AG04449 (cell line): ENCODE measurements at regions not wholly inside any gene's neighbourhood (a gene's known extent, or its start where the extent isn't known, plus 50 kb on each side); places are given as distances from the start of the nearest gene placed in this dataset.

Experiments
- CTCF ChIA-PET: fragments of 350-600 bp; formaldehyde crosslinking; extraction: SDS; loops from one replicate; lab custom pipeline; 2021; ENCODE audit warnings: antibody characterized with exemption; lab: Yijun Ruan, JAX
- POLR2A ChIA-PET: fragments of 400-600, 350-600 bp; formaldehyde crosslinking; extraction: SDS; loops from one replicate; lab custom pipeline; 2020; ENCODE audit warnings: antibody characterized with exemption, inconsistent platforms; lab: Yijun Ruan, JAX
- DNase-seq: peaks from one replicate; pipeline ENCODE4 v3.0.0-alpha.2; 2010; ENCODE audit warnings: low read depth, low spot score
- H3K4me3 ChIP-seq: 2 replicates; pipeline ENCODE4 v1.5.1; 2011; ENCODE audit warnings: low read depth, mild to moderate bottlenecking, control low read depth, low read length
- TF ChIP-seq, protein P1 (sequence below): IDR thresholded peaks from one replicate; pipeline ENCODE4 v1.5.1; 2011; ENCODE audit warnings: mild to moderate bottlenecking, moderate library complexity, low read length, control low read depth, inconsistent platforms; ENCODE audit not compliant: insufficient read depth; ENCODE audit errors: missing control alignments

GRCh38 chr1:232292239-232292638 is 337.7 kb downstream of the SIPA1L2 start:
- ChIA-PET POLR2A (no interaction called here), CTCF (no interaction called here)

GRCh38 chr1:232291681-232292080 is 338.3 kb downstream of the SIPA1L2 start:
- H3K4me3 ChIP-seq: no peak overlapping the region
- no peak for DNase-seq
- CTCF ChIA-PET: no interaction called here
- TF ChIP-seq, protein P1, sequence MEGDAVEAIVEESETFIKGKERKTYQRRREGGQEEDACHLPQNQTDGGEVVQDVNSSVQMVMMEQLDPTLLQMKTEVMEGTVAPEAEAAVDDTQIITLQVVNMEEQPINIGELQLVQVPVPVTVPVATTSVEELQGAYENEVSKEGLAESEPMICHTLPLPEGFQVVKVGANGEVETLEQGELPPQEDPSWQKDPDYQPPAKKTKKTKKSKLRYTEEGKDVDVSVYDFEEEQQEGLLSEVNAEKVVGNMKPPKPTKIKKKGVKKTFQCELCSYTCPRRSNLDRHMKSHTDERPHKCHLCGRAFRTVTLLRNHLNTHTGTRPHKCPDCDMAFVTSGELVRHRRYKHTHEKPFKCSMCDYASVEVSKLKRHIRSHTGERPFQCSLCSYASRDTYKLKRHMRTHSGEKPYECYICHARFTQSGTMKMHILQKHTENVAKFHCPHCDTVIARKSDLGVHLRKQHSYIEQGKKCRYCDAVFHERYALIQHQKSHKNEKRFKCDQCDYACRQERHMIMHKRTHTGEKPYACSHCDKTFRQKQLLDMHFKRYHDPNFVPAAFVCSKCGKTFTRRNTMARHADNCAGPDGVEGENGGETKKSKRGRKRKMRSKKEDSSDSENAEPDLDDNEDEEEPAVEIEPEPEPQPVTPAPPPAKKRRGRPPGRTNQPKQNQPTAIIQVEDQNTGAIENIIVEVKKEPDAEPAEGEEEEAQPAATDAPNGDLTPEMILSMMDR: no peak
- POLR2A ChIA-PET: no interaction called here

More at GRCh38 chr1:232292239-232292638, 337.7 kb downstream of the SIPA1L2 start:
- no peak for DNase-seq
- TF ChIP-seq, protein P1: no peak
- no peak overlapping the region for H3K4me3 ChIP-seq

DNA sequence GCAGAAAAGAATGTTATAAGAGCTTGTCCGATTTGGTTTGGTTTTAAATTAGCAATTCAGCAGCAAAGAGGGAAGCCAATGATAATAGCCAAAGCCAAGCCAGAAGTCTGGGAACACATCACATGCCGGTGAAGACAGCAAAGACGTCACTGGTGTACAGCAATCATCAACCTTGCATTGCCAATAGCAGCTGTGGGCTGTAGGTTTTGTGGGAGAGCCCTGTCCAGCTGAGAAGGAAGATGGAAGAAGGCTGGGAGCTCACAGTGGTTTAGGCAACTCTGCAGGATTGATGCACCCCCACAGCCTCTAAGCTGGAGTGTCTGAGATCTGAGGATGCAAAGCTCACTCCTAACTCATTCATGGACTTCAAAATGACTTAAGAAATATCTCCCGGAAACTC is 338.7 kb downstream of the SIPA1L2 start:
- TF ChIP-seq, protein P1: no peak
- H3K4me3 ChIP-seq: no peak overlapping the region
- no peak for DNase-seq
- CTCF ChIA-PET: no interaction called here
- POLR2A ChIA-PET: no interaction called here

DNA sequence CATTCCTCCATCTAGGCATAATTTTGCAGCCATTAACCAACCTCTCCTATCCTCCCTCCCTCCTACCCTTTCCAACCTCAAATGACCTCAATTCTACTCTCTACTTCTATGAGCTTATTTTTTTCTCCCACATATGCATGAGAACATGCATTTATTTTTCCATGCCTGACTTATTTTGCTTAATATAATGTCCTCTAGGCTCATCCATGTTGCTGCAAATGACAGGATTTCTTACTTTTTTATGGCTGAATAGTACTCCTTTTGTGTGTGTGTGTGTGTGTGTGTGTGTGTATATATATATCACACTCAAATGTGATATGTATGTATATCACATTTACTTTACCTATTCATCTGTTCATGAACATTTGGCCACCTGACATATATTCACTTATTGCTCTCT is 339.4 kb downstream of the SIPA1L2 start:
- TF ChIP-seq, protein P1: no peak
- POLR2A ChIA-PET: no interaction called here
- H3K4me3 ChIP-seq: no peak overlapping the region
- DNase-seq: no peak
- CTCF ChIA-PET: no interaction called here

- CTCF ChIA-PET: no interaction called here
- POLR2A ChIA-PET: no interaction called here
These were observed 342.0 kb downstream of the SIPA1L2 start for GRCh38 chr1:232287676-232288569.

DNA sequence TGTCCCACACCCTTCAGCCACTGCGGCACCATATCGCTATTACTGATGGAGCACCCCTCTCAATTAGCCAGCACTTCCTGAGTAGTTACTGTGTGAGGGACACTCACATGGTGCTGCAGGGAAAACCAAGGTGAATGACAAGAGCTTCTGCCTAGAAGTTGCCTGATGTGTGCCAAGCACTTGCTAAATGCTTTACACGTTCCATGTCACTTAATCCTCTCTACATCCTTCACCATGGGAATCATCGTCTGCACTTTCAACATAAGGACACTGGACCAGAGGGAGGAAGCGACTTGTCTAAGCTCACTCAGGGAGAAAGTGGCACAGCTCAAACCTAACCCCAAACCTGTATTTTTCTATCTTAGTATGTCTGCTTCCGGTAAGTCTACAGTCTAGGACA is 344.8 kb downstream of the SIPA1L2 start:
- ChIA-PET CTCF (no interaction called here), POLR2A (no interaction called here)
- no peak overlapping the region for H3K4me3 ChIP-seq
- TF ChIP-seq, protein P1: no peak
- DNase-seq: no peak

More at GRCh38 chr1:232287676-232288569, 342.0 kb downstream of the SIPA1L2 start:
- no peak overlapping the region for H3K4me3 ChIP-seq
- TF ChIP-seq, protein P1: no peak
- no peak for DNase-seq
